ENCODE measurements at regions not wholly inside any gene's neighbourhood (a gene's known extent, or its start where the extent isn't known, plus 50 kb on each side); places are given as distances from the start of the nearest gene placed in this dataset.

DNA sequence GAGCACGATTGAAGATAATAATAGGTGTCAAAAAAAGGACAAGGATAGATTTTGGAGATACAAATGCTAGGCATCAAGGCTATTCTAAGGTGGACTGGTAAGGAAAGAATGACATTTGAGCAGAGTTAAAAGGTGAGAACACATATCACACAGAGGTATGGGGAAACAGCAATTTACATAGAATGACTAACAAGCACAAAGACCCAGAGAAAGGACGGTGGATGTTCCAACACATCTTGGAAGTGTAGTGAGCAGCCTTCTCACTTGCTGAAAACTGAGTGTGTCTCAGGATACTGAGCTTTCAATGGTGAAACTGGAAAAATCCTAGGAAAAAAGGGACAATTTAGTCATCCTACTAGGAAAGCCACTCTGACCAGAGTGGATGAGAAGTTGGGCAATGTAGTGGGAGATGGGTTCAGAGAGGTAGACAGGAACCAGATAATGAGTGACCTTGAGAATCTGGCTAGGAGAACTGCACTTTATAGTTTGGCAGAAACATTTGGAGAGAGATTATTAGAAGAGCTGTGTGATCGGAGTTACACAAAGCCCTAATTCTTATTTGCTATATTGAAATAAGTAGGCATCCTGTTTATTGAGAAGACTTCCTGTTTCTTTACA is 706.0 kb downstream of the KCNA4 start:
- no peak for DNase-seq (ENCODE audit: low read depth)

- DNase-seq (ENCODE audit: low read depth) = no peak
These were observed 706.8 kb downstream of the KCNA4 start for GRCh38 chr11:29309992-29310391.

GRCh38 chr11:29306527-29306926 is 710.3 kb downstream of the KCNA4 start:
- DNase-seq (ENCODE audit: low read depth) = peak; percentile 87

DNA sequence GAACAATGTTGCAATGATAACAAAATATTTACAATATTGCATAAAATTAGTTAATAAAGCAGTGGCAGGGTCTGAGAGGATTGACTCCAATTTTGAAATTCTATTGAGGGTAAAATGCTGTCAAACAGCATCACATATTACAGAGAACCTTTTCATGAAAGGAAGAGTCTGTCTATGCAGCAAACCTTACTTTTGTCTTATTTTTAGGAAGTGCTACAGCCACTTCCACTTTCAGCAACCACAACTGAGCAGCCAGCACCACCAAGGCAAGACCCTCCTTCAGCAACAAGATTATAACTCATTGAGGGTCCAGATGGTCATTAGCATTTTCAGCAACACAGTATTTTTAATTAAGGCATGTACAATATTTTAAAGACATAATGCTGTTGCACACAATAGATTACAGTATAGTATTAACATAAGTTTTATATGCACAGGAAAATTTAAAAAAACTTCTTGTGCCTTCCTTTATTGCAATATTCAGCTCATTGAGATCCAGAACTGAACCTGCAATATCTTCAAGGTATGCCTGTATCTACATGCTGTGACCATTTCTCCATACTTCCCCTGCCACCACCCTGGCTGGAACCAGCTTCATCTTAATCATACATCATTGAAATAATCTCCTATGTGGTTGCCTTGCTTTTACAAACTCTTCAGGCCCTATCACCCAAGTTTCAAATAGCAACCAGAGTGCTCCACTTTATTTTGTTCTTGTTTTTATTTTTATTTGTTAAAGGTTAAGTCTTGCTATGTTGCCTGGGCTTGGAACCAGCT is 711.2 kb downstream of the KCNA4 start:
- no peak for DNase-seq (ENCODE audit: low read depth)

DNA sequence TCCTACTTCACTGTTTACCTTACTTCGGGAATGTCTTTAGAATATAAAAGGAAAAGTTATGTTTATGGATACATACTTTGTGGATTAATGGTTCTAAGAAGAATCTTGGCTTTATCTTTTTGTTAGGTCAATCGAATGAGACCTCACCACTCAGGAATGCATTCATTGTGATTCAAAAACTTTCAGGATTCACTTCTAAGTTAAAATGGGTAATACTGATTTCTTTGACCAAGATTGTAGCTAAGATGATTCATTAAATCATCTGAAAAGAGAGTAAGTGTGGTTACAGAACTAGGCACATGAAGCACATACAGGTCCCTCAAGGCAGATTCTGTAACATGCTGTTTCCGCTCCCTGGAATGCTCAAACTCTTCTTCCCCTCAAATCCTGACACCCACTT is 716.4 kb downstream of the KCNA4 start:
- peak; percentile 66 for DNase-seq (ENCODE audit: low read depth)

- no peak for DNase-seq (ENCODE audit: low read depth)
These were observed 720.1 kb downstream of the KCNA4 start for GRCh38 chr11:29296680-29297079.

DNA sequence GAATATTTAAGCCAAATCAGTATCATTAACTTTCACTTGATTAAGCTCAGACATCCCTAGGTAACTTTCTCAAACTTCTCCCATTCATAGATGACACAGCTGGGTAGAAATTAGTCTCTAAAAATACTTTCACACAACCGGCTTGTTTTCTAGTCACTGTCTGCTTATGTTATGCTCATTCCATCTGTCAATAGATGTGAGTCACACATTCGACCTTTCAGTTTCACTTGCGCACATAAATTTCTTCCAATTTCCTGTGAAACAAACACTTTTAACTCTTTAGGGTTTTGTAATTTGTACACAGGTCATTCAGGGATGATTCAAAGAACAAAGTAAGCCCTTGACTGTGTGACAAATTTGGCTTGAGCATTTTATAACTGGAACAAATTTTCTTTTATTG is 723.0 kb downstream of the KCNA4 start:
- DNase-seq (ENCODE audit: low read depth) = no peak

DNA sequence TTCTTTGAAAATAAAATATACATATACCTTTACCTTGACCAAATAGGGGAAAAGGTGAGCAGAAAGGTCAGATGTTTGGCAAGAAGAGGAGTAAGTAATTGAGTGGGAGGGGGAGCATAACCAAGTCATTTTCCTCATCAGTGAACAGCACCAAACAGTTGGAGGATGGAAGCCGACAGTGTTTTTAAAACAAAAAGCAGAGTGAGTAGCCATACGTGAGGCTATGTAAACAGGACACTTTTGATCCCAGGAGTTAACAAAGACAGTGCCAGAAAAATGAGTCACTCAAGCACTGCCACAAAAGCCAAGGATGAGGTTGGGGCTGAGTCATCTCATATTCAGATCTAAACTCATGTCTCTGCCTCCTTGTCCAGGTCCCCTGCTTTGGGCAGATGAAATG is 734.7 kb downstream of the KCNA4 start:
- DNase-seq (ENCODE audit: low read depth) = peak; percentile 80

DNA sequence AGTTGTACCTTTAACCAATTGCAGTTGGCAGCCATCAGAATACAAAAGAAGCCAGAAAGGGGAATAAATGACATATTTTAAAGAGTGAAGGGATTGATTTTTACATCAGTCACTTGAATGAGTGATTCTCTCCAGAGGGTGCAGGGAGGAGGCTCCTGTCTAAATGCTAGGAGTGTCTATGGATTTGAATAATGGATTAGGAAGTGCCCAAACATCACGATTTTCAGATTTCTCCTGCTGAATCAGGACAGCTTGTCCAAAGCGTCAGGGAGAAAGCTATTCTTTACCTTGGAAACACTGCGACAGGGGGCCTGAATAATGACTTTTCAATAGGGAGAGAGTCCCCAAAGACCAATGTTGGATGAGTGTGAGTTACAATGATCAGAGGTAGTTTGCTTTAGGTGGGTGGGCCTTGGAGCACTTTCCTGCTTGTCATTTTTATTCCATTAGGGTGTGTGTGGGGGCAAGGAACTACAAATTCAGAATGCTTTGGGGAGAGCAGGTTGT is 735.5 kb downstream of the KCNA4 start:
- DNase-seq (ENCODE audit: low read depth) = no peak

DNA sequence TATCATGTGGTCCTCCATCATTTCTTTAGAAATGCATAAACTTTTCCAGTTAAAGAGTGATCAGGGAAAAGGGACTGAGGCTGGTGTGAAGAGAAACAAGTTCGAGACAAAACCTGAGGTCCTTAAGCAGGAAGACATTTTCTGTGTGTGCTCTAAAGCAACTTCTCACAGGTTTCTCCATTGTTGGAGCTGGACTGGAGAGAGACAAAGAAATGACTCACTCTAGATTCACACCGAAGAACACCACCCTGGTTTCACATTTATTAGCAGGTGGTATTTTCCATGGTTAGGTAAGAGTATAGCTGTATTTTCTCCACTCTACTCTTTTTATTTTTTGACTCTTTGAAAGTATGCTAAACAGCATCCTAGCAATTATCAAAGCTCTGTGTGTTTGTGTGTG is 736.4 kb downstream of the KCNA4 start:
- DNase-seq (ENCODE audit: low read depth) = no peak

GRCh38 chr11:29279716-29280115 is 737.1 kb downstream of the KCNA4 start:
- DNase-seq (ENCODE audit: low read depth) = no peak

DNA sequence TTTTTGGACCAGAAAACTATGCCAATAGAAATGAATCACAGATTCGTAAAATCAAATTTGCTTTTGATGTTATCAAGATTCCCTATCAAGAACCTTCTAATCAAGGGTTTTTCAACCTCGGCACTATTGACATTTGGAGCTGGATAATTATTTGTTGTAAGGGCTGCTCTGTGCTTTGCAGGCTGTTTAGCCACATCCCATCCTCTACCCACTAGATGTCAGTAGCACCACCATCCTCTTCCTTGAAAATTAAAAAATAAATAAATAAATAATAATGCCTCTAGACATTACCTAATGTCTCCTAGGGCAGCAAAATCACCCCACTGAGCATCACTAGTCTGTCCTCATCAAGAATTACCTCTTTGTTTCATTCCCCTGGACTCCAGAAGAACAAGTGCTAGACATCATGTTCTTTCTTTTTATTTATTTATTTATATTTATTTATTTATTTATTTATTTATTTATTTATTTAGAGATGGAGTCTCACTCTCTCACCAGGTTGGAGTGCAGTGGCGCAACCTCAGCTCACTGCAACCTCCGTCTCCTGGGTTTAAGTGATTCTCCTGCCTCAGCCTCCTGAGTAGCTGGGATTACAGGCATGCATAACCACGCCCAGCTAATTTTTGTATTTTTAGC is 744.7 kb downstream of the KCNA4 start:
- DNase-seq (ENCODE audit: low read depth) = no peak

DNA sequence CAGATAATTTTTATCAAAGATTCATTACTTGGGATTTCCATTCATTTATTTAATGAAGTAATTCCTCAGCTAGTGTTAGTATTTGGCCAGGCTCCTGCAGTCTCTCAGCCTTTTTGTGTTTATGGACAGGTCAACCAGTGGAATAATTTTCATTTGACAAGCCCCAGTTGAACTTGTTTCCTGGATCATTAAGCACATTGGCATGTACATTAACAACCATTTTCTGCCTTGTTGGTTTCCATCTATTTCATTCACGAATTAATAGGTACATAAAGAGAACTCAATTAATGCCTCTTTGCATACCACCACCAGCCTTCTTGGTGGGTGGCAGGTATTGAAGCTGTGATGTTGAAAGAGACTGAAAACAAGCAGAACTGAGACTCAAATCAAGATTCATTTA is 745.2 kb downstream of the KCNA4 start:
- DNase-seq (ENCODE audit: low read depth) = no peak

- DNase-seq (ENCODE audit: low read depth) = no peak
These were observed 748.1 kb downstream of the KCNA4 start for GRCh38 chr11:29268733-29269132.

DNA sequence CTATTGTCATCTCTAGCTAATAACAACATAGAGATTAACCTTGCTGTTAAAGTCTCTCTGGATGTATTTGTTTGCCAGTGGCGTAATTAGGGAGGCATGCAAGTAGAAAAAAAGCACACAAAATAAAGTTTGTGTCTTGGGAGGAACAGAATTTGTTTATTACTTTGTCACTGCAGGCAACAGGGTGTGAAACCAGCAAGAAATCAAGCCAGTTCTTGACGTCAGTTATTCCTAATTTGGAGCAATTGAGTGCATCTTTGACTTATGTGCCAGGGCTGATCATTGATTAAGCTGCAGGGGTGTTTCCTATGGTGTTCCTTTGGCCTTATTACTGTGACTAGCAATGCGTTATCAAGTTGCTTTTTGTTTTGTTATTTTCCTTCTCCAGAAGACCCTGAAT is 751.0 kb downstream of the KCNA4 start:
- DNase-seq (ENCODE audit: low read depth) = no peak

- DNase-seq (ENCODE audit: low read depth) = no peak
These were observed 751.4 kb downstream of the KCNA4 start for GRCh38 chr11:29265381-29265780.

DNA sequence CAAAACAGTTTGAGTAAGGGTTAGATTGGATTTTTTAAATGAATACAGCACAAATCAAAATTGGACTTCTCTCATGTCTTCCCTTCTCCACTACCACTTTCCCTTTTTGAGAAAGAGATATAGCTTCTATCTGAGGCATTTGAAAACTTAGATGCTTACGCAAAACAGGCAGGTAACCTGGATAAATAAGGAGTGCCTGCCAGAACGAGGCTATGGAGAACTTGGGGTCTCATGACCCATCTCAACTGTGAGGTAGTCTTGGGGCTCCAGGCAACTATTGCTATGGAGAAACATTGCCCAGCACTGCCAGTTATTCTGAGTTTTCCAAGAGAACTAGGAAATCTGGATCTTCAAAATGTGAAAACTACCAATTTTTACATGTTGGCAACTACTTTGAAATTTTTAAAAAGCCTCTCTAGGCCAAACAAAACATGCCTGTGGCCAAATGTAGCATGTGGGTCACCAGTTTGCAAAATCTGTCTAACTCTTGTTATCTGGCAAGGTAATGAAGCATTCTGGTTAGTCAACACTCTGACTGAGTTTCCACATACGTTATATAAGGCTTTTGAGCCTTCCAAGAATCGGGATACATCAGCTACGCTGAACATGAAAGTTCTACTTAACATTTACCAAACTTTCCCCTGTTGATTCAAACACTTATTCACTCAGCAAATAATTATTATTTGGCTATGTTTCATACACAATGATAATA is 752.7 kb downstream of the KCNA4 start:
- DNase-seq (ENCODE audit: low read depth) = no peak

GRCh38 chr11:29261831-29262230 is 755.0 kb downstream of the KCNA4 start:
- no peak for DNase-seq (ENCODE audit: low read depth)

- DNase-seq (ENCODE audit: low read depth) = no peak
These were observed 755.7 kb downstream of the KCNA4 start for GRCh38 chr11:29260939-29261705.

DNA sequence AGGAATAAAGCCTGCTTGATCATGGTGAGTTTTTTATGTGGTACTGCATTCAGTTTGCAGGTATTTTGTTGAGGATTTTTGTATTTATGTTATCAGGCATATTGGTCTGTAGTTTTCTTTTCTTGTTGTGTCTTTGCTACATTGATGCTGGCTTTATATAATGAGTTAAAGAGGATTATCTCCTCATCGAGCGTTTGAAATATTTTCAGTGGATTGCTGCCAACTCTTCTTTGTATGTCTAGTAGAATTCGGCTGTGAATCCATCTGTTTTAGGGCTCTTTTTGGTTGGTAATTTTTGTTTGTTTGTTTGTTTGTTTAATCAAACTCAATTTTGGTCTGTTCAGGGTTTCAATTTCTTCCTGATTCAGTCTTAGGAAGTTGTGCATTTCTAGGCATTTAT is 758.4 kb downstream of the KCNA4 start:
- no peak for DNase-seq (ENCODE audit: low read depth)

- no peak for DNase-seq (ENCODE audit: low read depth)
These were observed 760.2 kb downstream of the KCNA4 start for GRCh38 chr11:29256580-29256979.

- DNase-seq (ENCODE audit: low read depth) = no peak
These were observed 761.4 kb downstream of the KCNA4 start for GRCh38 chr11:29255401-29255800.
